Suppressor macrophage (primary cell): ENCODE measurements at regions not wholly inside any gene's neighbourhood (a gene's known extent, or its start where the extent isn't known, plus 50 kb on each side); places are given as distances from the start of the nearest gene placed in this dataset.

Experiments
- DNase-seq, 4 experiments: peaks; one replicate each; pipeline ENCODE4 v3.0.0-alpha.2; 2020 to 2022

- DNase-seq, result no peak
These were observed 65.1 kb upstream of the FBRSL1 start for GRCh38 chr12:132424811-132425210.

- DNase-seq, result no peak
These were observed 65.9 kb upstream of the FBRSL1 start for GRCh38 chr12:132423820-132424645.

GRCh38 chr12:132423251-132423819 lies 66.6 kb upstream of the FBRSL1 start:
- no peak for DNase-seq

- DNase-seq, result no peak
These were observed 67.4 kb upstream of the FBRSL1 start for GRCh38 chr12:132422381-132423043.

GRCh38 chr12:132422040-132422380 lies 67.9 kb upstream of the FBRSL1 start:
- peak in 1 of 4 experiments; percentile 27 for DNase-seq

- DNase-seq, result no peak
These were observed 70.2 kb upstream of the FBRSL1 start for GRCh38 chr12:132419631-132420246.

- no peak for DNase-seq
These were observed 71.5 kb upstream of the FBRSL1 start for GRCh38 chr12:132418393-132418925.

GRCh38 chr12:132417741-132418140 lies 72.2 kb upstream of the FBRSL1 start:
- no peak for DNase-seq

GRCh38 chr12:132416827-132417226 lies 73.1 kb upstream of the FBRSL1 start:
- DNase-seq, result no peak

GRCh38 chr12:132416121-132416673 lies 73.8 kb upstream of the FBRSL1 start:
- no peak for DNase-seq

- no peak for DNase-seq
These were observed 74.4 kb upstream of the FBRSL1 start for GRCh38 chr12:132415327-132416120.

- DNase-seq, result peak; percentile 87 to 94 (median 91)
These were observed 75.2 kb upstream of the FBRSL1 start for GRCh38 chr12:132414634-132415326.

GRCh38 chr12:132413931-132414588 lies 75.9 kb upstream of the FBRSL1 start:
- no peak for DNase-seq

GRCh38 chr12:132411457-132411856 lies 78.5 kb upstream of the FBRSL1 start:
- no peak for DNase-seq

- DNase-seq, result no peak
These were observed 79.1 kb upstream of the FBRSL1 start for GRCh38 chr12:132410849-132411248.

- DNase-seq, result no peak
These were observed 79.7 kb upstream of the FBRSL1 start for GRCh38 chr12:132410296-132410625.

- DNase-seq, result no peak
These were observed 80.3 kb upstream of the FBRSL1 start for GRCh38 chr12:132409495-132410295.

GRCh38 chr12:132408626-132409494 lies 79.5 kb upstream of the GALNT9 start:
- no peak for DNase-seq

- no peak for DNase-seq
These were observed 78.6 kb upstream of the GALNT9 start for GRCh38 chr12:132407992-132408391.
